Stimulated activated CD4-positive, alpha-beta T cell treated with anti-CD3 and anti-CD28 coated beads, TNF-alpha, amount 100 ng/mL, for 24 hours (primary cell): ENCODE measurements at regions not wholly inside any gene's neighbourhood (a gene's known extent, or its start where the extent isn't known, plus 50 kb on each side); places are given as distances from the start of the nearest gene placed in this dataset.
"Not testable (repeated sequence)": the region's sequence is repeated elsewhere in the genome, so short reads cannot be mapped to it uniquely, and the experiment has no call there.

Experiments
- DNase-seq, 3 experiments: peaks; one replicate each; pipeline ENCODE4 v3.0.0-alpha.2; 2020; ENCODE audit warnings: low read depth in 3 of 3

GRCh38 chr10:8280946-8281345, 226.5 kb downstream of the GATA3 start:
- no peak for DNase-seq

- DNase-seq = no peak
These were observed 227.9 kb downstream of the GATA3 start for GRCh38 chr10:8282340-8282739.

GRCh38 chr10:8283166-8283905, 228.8 kb downstream of the GATA3 start:
- DNase-seq = no peak

GRCh38 chr10:8283986-8284385, 229.5 kb downstream of the GATA3 start:
- no peak for DNase-seq

- not testable (repeated sequence) for DNase-seq
These were observed 231.5 kb downstream of the GATA3 start for GRCh38 chr10:8285970-8286369.

GRCh38 chr10:8288600-8288999, 234.1 kb downstream of the GATA3 start:
- no peak for DNase-seq

- no peak for DNase-seq
These were observed 234.9 kb downstream of the GATA3 start for GRCh38 chr10:8289186-8289924.

- DNase-seq = no peak
These were observed 240.3 kb downstream of the GATA3 start for GRCh38 chr10:8294779-8295178.

- DNase-seq = no peak
These were observed 240.8 kb downstream of the GATA3 start for GRCh38 chr10:8295311-8295710.

GRCh38 chr10:8296090-8296733, 241.7 kb downstream of the GATA3 start:
- no peak for DNase-seq

- no peak for DNase-seq
These were observed 242.2 kb downstream of the GATA3 start for GRCh38 chr10:8296734-8297101.

- no peak for DNase-seq
These were observed 242.6 kb downstream of the GATA3 start for GRCh38 chr10:8297107-8297506.

GRCh38 chr10:8297959-8298358, 243.5 kb downstream of the GATA3 start:
- no peak for DNase-seq

GRCh38 chr10:8298896-8299570, 244.5 kb downstream of the GATA3 start:
- no peak for DNase-seq

- DNase-seq = no peak
These were observed 246.4 kb downstream of the GATA3 start for GRCh38 chr10:8300925-8301324.

- DNase-seq = no peak
These were observed 246.8 kb downstream of the GATA3 start for GRCh38 chr10:8301333-8301732.

- DNase-seq = no peak
These were observed 247.3 kb downstream of the GATA3 start for GRCh38 chr10:8301831-8302230.

- DNase-seq = no peak
These were observed 248.1 kb downstream of the GATA3 start for GRCh38 chr10:8302565-8302964.

- DNase-seq = no peak
These were observed 250.4 kb downstream of the GATA3 start for GRCh38 chr10:8304861-8305260.

- no peak for DNase-seq
These were observed 251.6 kb downstream of the GATA3 start for GRCh38 chr10:8305876-8306652.

GRCh38 chr10:8306685-8307364, 252.3 kb downstream of the GATA3 start:
- DNase-seq = no peak
